Osteocyte (in vitro differentiated cells): ENCODE measurements at regions not wholly inside any gene's neighbourhood (a gene's known extent, or its start where the extent isn't known, plus 50 kb on each side); places are given as distances from the start of the nearest gene placed in this dataset.

ENCODE experiments used
- DNase-seq: peaks from one replicate; pipeline ENCODE4 v3.0.0; 2021; ENCODE audit warnings: mixed read lengths; ENCODE audit not compliant: unreplicated experiment; ENCODE audit errors: extremely low spot score
- H3K27ac Mint-ChIP-seq: one replicate; pipeline ENCODE4 v1.8.0; 2021; ENCODE audit warnings: mild to moderate bottlenecking, mixed read lengths; ENCODE audit not compliant: unreplicated experiment
- H3K27me3 Mint-ChIP-seq: one replicate; pipeline ENCODE4 v1.8.0; 2021; ENCODE audit warnings: mixed read lengths; ENCODE audit not compliant: unreplicated experiment
- H3K36me3 Mint-ChIP-seq: one replicate; pipeline ENCODE4 v1.8.0; 2021; ENCODE audit warnings: mixed read lengths; ENCODE audit not compliant: unreplicated experiment
- H3K4me1 Mint-ChIP-seq: one replicate; pipeline ENCODE4 v1.8.0; 2021; ENCODE audit warnings: mixed read lengths; ENCODE audit not compliant: unreplicated experiment
- H3K4me3 Mint-ChIP-seq: one replicate; pipeline ENCODE4 v1.8.0; 2021; ENCODE audit warnings: mild to moderate bottlenecking, moderate library complexity, mixed read lengths; ENCODE audit not compliant: unreplicated experiment
- H3K9me3 Mint-ChIP-seq: one replicate; pipeline ENCODE4 v1.8.0; 2021; ENCODE audit warnings: mixed read lengths; ENCODE audit not compliant: unreplicated experiment
- TF ChIP-seq, protein P1 (sequence below): fragments of 200-600 bp; sonication (generic); IDR thresholded peaks from 2 replicates; pipeline ENCODE4 v1.5.0; 2021; ENCODE audit warnings: antibody characterized with exemption, mild to moderate bottlenecking, moderate library complexity

- no peaks in the 10 kb centered on the region for H3K9me3 Mint-ChIP-seq
Measured at GRCh38 chr2:36302911-36303310, 52.7 kb upstream of the CRIM1 start.

GRCh38 chr2:36301843-36302242 lies 53.7 kb upstream of the CRIM1 start:
- peaks cover 9% of the 10 kb centered on the region for H3K27me3 Mint-ChIP-seq
- H3K4me1 Mint-ChIP-seq, result no peaks in the 10 kb centered on the region
- no peaks in the 10 kb centered on the region for H3K36me3 Mint-ChIP-seq
- no peak for DNase-seq
- H3K27ac Mint-ChIP-seq, result no peak overlapping the region
- H3K4me3 Mint-ChIP-seq, result no peak overlapping the region
- H3K9me3 Mint-ChIP-seq, result no peaks in the 10 kb centered on the region
- TF ChIP-seq, protein P1, sequence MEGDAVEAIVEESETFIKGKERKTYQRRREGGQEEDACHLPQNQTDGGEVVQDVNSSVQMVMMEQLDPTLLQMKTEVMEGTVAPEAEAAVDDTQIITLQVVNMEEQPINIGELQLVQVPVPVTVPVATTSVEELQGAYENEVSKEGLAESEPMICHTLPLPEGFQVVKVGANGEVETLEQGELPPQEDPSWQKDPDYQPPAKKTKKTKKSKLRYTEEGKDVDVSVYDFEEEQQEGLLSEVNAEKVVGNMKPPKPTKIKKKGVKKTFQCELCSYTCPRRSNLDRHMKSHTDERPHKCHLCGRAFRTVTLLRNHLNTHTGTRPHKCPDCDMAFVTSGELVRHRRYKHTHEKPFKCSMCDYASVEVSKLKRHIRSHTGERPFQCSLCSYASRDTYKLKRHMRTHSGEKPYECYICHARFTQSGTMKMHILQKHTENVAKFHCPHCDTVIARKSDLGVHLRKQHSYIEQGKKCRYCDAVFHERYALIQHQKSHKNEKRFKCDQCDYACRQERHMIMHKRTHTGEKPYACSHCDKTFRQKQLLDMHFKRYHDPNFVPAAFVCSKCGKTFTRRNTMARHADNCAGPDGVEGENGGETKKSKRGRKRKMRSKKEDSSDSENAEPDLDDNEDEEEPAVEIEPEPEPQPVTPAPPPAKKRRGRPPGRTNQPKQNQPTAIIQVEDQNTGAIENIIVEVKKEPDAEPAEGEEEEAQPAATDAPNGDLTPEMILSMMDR, result no peak

More at GRCh38 chr2:36302911-36303310, 52.7 kb upstream of the CRIM1 start:
- no peak for DNase-seq
- no peaks in the 10 kb centered on the region for H3K36me3 Mint-ChIP-seq
- H3K4me3 Mint-ChIP-seq, result no peak overlapping the region
- no peaks in the 10 kb centered on the region for H3K4me1 Mint-ChIP-seq
- peaks cover 13% of the 10 kb centered on the region for H3K27me3 Mint-ChIP-seq
- TF ChIP-seq, protein P1, result no peak
- H3K27ac Mint-ChIP-seq, result no peak overlapping the region

DNA sequence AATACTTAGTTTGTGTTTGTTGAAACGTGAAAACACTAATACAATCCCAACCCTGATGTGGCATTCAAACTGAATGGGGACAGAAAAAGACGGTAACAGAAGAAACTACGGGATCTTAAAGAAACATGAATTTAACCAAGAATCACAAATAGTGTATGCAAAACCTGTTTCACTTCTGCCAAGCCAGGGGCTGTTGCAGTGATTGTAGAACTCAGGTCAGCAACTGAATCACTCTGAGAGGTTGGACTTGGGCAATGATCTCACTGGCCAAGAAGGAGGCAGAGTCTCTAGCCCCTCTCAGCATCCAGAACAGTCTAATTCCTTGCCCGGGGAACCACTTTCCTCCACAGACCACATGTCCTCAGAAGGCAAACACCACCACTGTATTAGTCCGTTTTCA lies 54.9 kb upstream of the CRIM1 start:
- peaks cover 13% of the 10 kb centered on the region for H3K27me3 Mint-ChIP-seq
- no peak for DNase-seq
- no peaks in the 10 kb centered on the region for H3K36me3 Mint-ChIP-seq
- H3K4me3 Mint-ChIP-seq, result no peak overlapping the region
- no peak overlapping the region for H3K27ac Mint-ChIP-seq
- H3K9me3 Mint-ChIP-seq, result no peaks in the 10 kb centered on the region
- no peaks in the 10 kb centered on the region for H3K4me1 Mint-ChIP-seq
- TF ChIP-seq, protein P1, result no peak

DNA sequence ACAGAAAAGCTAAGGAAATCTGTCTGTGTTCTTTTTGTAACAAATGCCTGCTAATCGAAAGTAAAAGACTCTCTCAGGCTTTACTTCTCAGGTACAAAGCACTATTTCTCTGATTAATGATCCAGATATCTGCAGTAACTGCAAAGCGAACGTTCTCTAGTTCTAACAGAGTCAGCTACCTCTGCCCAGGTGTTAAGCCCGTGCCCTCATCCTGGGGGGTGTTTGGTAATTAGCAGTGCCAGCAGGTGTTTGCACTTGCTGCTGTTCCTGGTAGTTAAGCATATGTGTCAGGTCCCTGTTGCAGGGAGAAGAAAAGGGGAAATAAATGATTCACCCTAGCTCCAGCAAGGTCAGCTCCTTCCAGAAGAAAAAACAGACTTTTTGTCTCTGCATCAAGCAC lies 58.8 kb upstream of the CRIM1 start:
- no peaks in the 10 kb centered on the region for H3K4me1 Mint-ChIP-seq
- H3K4me3 Mint-ChIP-seq, result no peak overlapping the region
- no peak overlapping the region for H3K27ac Mint-ChIP-seq
- peaks cover 17% of the 10 kb centered on the region for H3K27me3 Mint-ChIP-seq
- TF ChIP-seq, protein P1, result no peak
- no peak for DNase-seq
- H3K36me3 Mint-ChIP-seq, result no peaks in the 10 kb centered on the region
- H3K9me3 Mint-ChIP-seq, result no peaks in the 10 kb centered on the region

- Mint-ChIP-seq H3K27me3 (peaks cover 17% of the 10 kb centered on the region), H3K9me3 (no peaks in the 10 kb centered on the region), H3K4me1 (no peaks in the 10 kb centered on the region), H3K36me3 (no peaks in the 10 kb centered on the region), H3K4me3 (no peak overlapping the region), H3K27ac (no peak overlapping the region)
- DNase-seq, result no peak
- TF ChIP-seq, protein P1, result no peak
Measured at GRCh38 chr2:36294316-36294721, 61.3 kb upstream of the CRIM1 start.
